ENCODE measurements at regions not wholly inside any gene's neighbourhood (a gene's known extent, or its start where the extent isn't known, plus 50 kb on each side); places are given as distances from the start of the nearest gene placed in this dataset.
A peak's percentile ranks its signal among the peaks of the same experiment; 100 is the strongest.

DNA sequence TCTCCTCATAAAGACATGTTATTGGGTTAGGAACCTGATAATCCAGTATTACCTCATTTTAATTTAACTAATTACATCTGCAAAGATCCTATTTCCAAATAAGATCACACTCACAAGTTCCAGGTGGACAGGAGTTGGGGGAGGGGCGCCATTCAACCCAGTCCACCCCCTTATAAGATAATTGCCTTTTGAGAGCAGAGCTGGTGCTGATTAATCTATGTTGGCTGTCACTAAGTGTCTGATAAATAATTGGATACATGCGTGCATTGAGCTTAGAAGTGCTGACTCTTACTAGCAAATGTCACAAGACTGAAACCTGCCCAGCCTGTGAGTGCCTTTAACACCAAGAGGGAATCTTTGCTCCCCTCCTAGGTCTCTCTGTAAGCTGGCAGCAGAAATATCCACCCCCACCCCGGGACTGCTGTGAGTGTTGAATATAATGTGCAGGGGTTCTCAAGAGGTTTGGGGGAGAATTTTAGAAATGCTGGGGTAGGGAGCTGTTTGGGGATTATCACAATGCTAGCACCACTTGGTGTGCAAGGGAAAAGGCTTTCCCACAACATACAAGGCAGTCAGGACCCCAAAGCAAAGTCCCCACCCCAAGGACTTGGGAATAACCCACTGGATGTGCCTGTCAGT is 87.5 kb downstream of the ANKRD60 start:
- Mint-ChIP-seq H3K36me3 (ENCODE audit: low read depth) (no peaks in the 10 kb centered on the region), H3K27ac (no peak overlapping the region), H3K27me3 (ENCODE audit: insufficient read depth) (peaks cover 39% of the 10 kb centered on the region), H3K9me3 (peaks cover 6% of the 10 kb centered on the region), H3K4me1 (peaks cover 21% of the 10 kb centered on the region), H3K4me3 (no peak overlapping the region)
- TF ChIP-seq, protein P1, sequence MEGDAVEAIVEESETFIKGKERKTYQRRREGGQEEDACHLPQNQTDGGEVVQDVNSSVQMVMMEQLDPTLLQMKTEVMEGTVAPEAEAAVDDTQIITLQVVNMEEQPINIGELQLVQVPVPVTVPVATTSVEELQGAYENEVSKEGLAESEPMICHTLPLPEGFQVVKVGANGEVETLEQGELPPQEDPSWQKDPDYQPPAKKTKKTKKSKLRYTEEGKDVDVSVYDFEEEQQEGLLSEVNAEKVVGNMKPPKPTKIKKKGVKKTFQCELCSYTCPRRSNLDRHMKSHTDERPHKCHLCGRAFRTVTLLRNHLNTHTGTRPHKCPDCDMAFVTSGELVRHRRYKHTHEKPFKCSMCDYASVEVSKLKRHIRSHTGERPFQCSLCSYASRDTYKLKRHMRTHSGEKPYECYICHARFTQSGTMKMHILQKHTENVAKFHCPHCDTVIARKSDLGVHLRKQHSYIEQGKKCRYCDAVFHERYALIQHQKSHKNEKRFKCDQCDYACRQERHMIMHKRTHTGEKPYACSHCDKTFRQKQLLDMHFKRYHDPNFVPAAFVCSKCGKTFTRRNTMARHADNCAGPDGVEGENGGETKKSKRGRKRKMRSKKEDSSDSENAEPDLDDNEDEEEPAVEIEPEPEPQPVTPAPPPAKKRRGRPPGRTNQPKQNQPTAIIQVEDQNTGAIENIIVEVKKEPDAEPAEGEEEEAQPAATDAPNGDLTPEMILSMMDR (conservative IDR thresholded peaks at IDR 0.05) = no peak
- Histone ChIP-seq H3K27me3 (ENCODE audit: control insufficient read depth, insufficient read depth, low read length, poor library complexity, severe bottlenecking) (no peaks in the 10 kb centered on the region), H3K27ac (ENCODE audit: low read depth, low read length) (no peak overlapping the region), H3K9ac (ENCODE audit: extremely low read depth, low read length, poor library complexity, severe bottlenecking) (no peak overlapping the region), H3K9me3 (ENCODE audit: control insufficient read depth, low read length) (peaks cover 9% of the 10 kb centered on the region), H3K4me3 (ENCODE audit: low read length) (no peak overlapping the region), H3K4me1 (ENCODE audit: control insufficient read depth, insufficient read depth, low read length) (no peaks in the 10 kb centered on the region), H3K36me3 (ENCODE audit: control insufficient read depth, insufficient read depth, low read length) (no peaks in the 10 kb centered on the region)
- DNase-seq = peak; percentile 13
- 93% methylated on average over 3 of the region's 3 CpGs; no CpG with 5 or more reads in 1 of the 2 experiments for WGBS, 2 experiments (ENCODE audit: insufficient coverage in 1 of 2, insufficient read length in 1 of 2)

DNA sequence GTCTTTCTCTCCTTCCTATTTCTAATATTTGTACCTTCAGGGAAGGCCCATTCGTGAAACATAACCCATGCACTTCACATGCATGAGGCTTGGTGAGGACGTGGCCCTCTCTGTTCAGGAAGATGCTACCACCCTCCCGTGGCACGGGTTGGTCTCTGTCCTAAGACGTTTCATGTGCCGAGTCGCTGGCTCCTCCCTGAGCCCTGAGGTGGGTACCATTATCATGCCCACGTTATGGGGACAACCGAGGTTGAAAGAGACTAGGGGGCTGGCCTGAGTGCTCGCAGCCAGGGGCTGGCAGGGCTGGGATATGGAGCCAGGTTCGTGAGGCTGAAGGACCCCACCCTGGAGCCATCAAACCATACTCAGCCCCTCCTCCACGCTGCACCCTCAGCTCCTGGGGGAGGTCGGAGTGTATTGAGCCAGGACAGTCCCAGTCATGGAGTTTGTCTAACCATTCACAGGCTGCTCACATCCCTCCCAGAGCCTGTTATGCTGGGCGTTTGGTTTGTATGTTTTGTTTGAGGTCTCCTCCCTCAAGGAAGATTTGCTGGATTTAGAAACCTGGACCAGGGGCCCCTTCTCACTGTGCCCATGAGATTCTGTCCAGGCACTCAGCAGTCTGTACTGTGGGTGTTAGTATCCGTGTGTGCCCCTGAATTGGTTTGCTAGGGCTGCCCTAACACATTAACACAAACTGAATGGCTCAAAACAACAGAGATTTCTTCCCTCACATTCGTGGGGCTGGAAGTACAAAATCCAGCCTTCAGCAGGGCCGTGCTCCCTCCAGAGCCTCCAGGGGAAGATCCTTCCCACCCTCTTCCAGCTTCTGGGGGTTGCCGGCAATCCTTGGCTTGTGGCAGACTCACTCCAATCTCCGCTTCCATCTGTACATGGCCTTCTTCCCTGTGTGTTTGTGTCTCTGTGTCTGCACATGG is 88.3 kb downstream of the ANKRD60 start:
- no peak overlapping the region for H3K27ac Mint-ChIP-seq
- H3K27me3 Mint-ChIP-seq (ENCODE audit: insufficient read depth) = peaks cover 45% of the 10 kb centered on the region
- H3K4me3 ChIP-seq (ENCODE audit: low read length) = no peak overlapping the region
- TF ChIP-seq, protein P1 (conservative IDR thresholded peaks at IDR 0.05) = no peak
- H3K4me3 Mint-ChIP-seq = no peak overlapping the region
- no peaks in the 10 kb centered on the region for H3K36me3 ChIP-seq (ENCODE audit: control insufficient read depth, insufficient read depth, low read length)
- peaks cover 9% of the 10 kb centered on the region for H3K9me3 ChIP-seq (ENCODE audit: control insufficient read depth, low read length)
- 88 to 89% methylated on average over 12 to 19 of the region's 19 CpGs for WGBS, 2 experiments (ENCODE audit: insufficient coverage in 1 of 2, insufficient read length in 1 of 2)
- H3K36me3 Mint-ChIP-seq (ENCODE audit: low read depth) = no peaks in the 10 kb centered on the region
- no peak overlapping the region for H3K27ac ChIP-seq (ENCODE audit: low read depth, low read length)
- no peaks in the 10 kb centered on the region for H3K4me1 ChIP-seq (ENCODE audit: control insufficient read depth, insufficient read depth, low read length)
- peaks cover 4% of the 10 kb centered on the region for H3K9me3 Mint-ChIP-seq
- H3K9ac ChIP-seq (ENCODE audit: extremely low read depth, low read length, poor library complexity, severe bottlenecking) = no peak overlapping the region
- H3K4me1 Mint-ChIP-seq = peaks cover 23% of the 10 kb centered on the region
- peak; percentile 23 for DNase-seq
- no peaks in the 10 kb centered on the region for H3K27me3 ChIP-seq (ENCODE audit: control insufficient read depth, insufficient read depth, low read length, poor library complexity, severe bottlenecking)

DNA sequence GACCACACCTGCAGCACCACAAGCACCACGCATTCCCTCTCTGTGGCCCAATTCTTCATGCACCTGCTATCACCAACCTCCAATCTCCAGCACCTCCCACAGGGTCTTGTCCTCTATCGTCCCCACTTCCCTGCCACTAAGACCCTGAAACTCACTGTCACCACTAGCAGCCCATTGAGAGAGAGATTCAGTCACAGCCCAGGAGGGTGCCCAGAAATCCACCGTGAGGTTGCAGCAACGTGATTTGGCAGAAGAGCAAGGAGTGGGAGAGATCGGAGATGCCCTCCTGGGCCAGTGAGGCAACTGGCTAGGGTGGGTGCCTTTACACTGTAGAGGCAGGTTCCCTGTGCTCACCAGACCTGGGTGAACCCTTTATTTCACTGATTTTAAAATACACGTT is 90.1 kb downstream of the ANKRD60 start:
- Mint-ChIP-seq H3K4me3 (no peak overlapping the region), H3K36me3 (ENCODE audit: low read depth) (no peaks in the 10 kb centered on the region), H3K9me3 (peaks cover 4% of the 10 kb centered on the region), H3K4me1 (peaks cover 17% of the 10 kb centered on the region), H3K27ac (no peak overlapping the region), H3K27me3 (ENCODE audit: insufficient read depth) (peaks cover 45% of the 10 kb centered on the region)
- no peak overlapping the region for H3K27ac ChIP-seq (ENCODE audit: low read depth, low read length)
- no peaks in the 10 kb centered on the region for H3K9me3 ChIP-seq (ENCODE audit: control insufficient read depth, low read length)
- peak; percentile 22 for DNase-seq
- H3K4me3 ChIP-seq (ENCODE audit: low read length) = no peak overlapping the region
- H3K27me3 ChIP-seq (ENCODE audit: control insufficient read depth, insufficient read depth, low read length, poor library complexity, severe bottlenecking) = no peaks in the 10 kb centered on the region
- H3K9ac ChIP-seq (ENCODE audit: extremely low read depth, low read length, poor library complexity, severe bottlenecking) = no peak overlapping the region
- H3K4me1 ChIP-seq (ENCODE audit: control insufficient read depth, insufficient read depth, low read length) = no peaks in the 10 kb centered on the region
- WGBS, 2 experiments (ENCODE audit: insufficient coverage in 1 of 2, insufficient read length in 1 of 2) = 83 to 86% methylated on average over 4 to 6 of the region's 6 CpGs
- H3K36me3 ChIP-seq (ENCODE audit: control insufficient read depth, insufficient read depth, low read length) = no peaks in the 10 kb centered on the region
- TF ChIP-seq, protein P1 (conservative IDR thresholded peaks at IDR 0.05) = no peak

Data from endodermal cell (in vitro differentiated cells).